NCI-H82 (cell line): ENCODE measurements at regions not wholly inside any gene's neighbourhood (a gene's known extent, or its start where the extent isn't known, plus 50 kb on each side); places are given as distances from the start of the nearest gene placed in this dataset.
"Not testable (repeated sequence)": the region's sequence is repeated elsewhere in the genome, so short reads cannot be mapped to it uniquely, and the experiment has no call there.

Experiments
- DNase-seq: peaks from one replicate; lab custom pipeline; 2025; lab: John Stamatoyannopoulos, UW

DNA sequence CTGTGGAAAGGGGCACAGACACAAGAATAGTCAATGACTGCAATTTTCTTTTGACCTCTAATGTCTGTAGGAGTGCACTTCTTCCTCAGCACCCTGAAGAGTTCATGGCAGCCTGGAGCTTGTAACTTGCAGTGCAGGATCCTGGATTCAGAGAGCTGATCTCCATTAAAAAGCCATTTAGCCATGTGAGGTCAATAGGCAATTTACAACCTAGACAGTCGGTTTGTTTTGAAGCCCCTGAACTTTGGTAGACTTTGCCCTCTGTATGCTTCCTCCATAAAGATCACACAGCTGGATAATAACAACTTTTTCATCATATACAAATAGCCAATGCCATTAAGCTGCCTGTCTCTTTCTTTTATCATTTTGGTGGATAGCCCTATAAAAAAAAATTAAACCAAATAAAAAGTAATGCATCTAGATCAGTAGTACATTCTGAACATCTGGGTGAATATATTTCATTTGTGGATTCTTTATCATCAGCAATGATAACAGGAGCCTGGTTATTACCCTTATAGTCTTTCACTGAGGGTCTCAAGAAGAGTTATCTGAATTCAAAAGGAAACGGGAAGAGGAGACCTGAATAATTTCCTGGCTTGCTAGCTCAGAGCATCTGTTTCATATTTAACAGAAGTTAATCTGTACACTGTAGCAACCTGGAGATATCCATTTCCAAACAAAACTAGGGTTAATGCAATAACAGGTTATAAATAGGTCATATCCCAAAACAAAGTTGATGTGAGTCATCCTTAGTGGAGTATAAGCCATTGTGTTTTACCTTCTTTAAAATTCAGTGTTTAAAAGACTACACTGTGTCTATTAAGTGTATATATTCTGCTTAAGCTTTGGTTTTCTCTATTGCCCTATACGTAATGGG is 193.8 kb upstream of the ACTBL2 start:
- DNase-seq = no peak

DNA sequence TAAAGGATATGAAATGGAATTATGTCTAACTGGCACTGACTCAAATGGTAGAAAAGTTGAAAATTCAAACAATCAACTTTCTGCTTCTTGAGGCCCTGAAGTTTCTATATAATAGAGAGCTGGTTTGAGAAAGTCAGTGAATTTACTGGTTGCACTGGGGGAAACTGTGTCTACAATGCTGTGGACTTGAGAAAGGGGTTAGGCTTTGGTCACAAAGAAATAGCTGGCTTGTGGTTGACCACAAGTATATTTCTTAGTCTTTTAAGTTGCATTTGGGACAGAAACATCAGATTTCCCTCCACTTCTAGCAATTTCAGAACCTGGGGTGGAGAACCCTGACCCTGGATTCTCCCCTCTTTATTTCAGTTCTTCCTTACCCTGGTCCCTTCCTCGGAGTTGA is 192.6 kb upstream of the ACTBL2 start:
- no peak for DNase-seq

DNA sequence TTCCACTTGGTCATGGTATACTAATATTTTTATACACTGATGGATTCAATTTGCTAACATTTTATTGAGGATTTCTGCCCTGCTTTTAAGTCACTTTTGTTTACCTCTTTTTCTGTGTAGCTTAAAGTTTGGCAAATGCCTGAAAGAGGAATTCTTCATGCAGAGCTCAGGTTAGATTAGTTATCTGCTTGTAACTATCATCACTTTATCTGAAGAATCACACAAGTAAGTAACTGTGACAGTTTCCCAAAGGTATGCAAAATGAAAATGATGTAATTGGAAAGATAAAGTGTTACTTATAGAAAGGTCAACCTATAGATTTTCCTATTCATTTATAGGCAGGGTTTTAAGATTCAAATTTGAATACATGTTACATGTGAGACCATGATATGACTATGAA is 188.8 kb upstream of the ACTBL2 start:
- DNase-seq = no peak

DNA sequence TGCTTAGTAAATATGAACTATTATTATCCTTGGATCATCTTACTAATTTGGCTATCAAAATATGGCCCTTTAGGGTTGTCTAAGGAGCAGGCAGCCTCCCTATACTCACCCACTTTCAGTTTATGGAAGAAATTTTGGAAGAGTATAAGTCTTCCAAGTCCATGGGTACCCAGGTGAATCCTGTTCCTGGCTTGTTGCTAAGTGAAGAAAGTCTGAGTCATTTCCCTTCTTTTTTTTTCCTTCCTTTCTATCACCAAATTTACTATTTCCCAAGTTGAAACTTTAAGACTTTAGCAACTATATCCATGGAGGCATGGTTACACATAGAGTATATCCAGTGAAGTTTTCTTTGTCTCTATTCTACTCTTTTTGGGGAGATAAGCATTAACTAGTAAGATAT is 184.0 kb upstream of the ACTBL2 start:
- no peak for DNase-seq

DNA sequence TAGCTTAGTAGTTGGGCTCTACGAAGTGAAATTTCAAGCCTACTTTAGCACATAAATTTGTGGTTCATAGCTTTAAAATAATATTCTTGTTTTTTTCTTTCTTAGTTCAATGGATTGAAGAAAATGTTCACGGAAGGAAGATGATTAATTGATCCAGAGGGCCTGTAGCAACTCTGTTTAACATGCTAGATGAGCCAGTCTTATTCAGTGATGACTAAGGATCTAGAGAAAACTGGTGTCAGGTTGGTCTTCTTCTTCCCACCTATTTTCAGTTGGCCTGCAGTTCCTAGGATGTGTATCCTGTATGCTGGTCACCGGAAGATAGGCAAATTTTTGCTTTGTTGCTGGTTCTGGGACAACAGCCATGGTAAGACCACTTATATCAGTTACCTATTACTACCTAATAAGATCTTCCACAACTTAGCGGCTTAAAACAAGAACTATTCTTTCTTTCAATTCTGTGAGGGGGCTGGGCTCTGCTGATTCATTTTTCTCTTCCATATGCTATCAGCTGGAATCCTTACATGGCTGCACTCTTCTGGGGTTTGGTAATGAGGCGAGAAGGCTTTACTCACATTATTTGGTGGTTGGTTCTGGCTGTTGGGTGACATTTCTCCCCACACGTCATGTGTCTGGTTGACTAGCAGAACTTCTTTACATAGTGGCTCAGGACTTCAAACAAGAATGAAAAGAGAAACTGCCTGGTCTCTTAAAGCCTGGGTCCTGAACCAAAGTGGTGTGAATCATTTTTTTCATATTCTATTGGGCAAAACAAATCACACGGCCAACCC is 182.7 kb upstream of the ACTBL2 start:
- DNase-seq = no peak

DNA sequence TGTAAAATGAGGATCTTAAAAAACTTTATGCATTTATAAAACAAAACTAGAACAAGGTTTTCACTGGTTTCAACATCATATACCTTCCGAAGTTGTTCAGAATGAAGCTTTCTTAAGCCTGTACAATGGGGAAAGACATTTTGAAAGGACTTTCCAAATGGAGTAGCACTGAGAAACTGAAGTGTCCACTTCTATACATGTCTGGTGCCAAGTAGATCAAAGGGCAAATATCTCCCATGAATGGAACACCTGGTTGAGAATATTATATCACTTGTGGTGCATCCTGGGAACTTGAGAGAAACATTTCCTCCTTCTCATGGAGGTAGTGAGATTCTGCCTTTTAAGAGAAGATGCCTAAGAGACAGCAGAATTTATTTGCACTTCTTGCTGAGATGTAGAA is 182.1 kb upstream of the ACTBL2 start:
- no peak for DNase-seq

DNA sequence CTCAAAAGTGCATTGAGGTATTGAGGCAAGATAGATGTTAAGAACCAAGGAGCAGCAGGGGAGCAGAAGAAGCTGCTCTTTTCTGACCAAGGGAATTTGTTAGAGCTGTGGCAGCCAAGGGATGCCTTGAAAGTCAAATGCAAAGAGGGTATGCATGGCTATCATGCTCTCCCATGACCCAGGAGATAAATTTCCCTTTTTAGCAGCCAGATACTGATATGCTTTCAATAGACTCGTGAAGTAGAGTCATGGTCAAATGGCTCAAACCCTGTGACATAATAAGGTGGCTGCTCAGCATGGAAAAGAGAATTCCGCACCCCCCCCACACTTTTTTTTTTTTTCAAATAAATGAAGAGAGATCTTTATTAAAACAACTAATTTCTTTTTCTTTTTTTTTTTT is 180.9 kb upstream of the ACTBL2 start:
- DNase-seq = no peak

DNA sequence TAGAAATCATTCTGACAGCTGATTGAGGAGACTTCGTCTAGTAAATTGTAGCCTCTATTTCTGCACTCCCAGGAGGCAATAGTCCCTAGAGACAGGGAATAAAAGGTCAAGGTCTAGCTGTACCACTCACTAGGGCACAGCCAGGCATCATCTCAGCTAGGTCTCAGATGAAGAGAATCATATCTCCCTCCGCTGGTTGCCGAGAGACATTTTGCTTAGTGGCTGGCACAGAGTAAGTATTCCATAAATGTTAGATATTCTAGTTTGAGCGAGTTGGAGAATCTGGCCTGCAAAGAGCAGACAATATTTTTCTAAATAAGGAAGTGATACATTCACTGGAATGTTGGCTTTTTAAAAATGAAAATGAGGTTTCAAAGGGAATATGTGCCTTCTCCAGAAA is 180.4 kb upstream of the ACTBL2 start:
- no peak for DNase-seq

DNA sequence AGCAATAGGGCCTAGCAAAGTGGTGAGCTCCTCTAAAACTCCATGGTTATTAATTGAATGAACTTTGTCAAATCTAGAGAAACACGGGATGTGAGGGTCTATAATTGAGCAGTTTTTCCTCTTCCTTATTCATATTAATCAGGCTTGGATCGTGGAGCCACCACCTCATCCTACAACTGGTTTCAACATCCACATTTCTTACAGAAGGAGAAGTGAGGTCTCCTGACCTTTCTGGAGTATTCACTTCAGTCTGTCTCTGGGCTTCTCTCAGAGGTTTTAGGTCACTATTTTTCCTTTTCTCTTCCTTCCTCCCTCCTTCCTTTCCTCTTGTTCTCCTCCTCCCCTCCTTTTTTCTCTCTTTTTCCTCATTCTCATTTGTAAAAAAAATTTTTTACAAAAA is 177.3 kb upstream of the ACTBL2 start:
- no peak for DNase-seq

DNA sequence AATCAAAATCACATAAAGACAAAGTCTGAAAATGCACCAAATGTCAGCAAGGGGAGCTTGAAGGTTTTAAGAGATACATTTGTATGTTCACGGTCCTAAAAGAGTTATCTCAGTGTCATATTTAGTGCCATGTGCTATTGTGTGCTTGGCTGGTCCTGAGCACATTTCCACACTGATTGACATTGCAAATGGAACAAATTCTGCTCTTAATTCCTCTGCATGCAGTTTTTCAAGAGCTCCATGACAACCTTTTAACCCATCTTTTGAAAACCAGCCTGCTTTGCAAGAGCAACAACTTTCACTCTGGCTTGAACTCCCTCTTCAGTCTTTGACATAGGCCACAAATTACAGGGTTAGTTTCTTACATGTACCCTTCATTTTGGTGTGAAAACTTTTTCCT is 175.4 kb upstream of the ACTBL2 start:
- no peak for DNase-seq

DNA sequence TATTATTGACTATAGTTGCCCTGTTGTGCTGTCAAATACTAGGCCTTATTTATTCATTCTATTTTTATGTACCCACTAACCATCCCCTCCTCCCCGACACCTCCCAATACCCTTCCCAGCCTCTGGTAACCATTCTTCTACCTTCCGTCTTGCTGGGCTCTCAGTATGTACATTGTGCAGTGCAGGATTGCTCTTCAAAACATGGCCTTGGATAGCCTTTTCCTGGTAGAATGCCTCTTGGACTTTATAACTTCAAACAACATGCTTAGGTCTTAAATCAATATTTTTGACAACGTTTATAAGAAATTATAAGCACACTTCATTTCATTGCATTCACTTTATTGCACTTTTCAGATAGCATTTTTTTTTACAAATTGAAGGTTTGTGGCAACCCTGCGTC is 172.6 kb upstream of the ACTBL2 start:
- DNase-seq = no peak

DNA sequence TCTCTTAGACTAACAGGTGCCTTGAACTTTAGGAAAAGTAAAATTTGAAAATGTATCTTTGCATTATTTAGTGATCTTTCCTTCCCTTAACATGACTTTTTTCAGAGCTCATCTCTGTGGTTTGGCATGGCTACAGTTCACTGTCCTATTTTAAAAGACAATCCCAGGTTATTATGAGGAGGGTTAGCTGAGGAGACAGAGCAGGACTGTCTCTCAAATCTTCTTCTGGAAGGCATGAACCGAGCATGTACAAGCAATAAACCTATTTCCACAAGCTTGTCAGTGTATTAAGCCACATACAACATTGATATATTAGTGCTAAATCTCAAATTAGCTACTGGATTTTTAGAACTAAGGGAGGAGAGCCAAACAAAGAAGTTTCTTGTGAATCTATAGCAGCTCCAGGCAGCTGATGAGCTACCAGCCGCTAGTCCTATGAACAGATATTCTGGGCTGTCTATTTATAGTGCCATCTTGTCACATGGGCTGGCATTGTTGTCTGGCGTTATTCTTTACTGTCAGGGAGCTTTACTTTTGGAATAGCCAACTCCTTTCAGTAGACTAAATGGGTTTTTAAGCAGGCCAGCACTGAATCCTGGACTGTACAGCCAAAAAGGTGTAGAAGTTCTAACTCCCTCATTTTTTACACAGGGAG is 171.2 kb upstream of the ACTBL2 start:
- peak; percentile 0 for DNase-seq

DNA sequence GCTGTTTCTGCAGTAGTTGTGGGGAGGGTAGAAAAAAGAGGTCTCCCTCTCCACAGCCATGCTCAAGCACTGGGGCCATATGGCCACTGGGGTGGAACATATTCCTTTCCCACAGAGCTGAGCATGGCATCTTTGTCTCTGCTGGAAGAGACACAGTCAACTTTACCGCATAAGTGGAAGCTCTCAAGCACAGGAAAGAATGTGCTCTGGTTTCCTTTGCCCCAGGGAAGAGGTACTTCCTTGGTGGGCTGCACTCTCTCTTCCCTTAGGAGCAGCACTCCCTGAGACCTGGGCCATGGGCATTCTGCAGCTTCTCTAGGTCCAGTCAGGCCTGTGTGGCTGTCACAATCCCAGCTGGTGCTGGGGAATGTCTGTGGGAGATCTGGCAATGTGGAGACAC is 168.5 kb upstream of the ACTBL2 start:
- DNase-seq = no peak

DNA sequence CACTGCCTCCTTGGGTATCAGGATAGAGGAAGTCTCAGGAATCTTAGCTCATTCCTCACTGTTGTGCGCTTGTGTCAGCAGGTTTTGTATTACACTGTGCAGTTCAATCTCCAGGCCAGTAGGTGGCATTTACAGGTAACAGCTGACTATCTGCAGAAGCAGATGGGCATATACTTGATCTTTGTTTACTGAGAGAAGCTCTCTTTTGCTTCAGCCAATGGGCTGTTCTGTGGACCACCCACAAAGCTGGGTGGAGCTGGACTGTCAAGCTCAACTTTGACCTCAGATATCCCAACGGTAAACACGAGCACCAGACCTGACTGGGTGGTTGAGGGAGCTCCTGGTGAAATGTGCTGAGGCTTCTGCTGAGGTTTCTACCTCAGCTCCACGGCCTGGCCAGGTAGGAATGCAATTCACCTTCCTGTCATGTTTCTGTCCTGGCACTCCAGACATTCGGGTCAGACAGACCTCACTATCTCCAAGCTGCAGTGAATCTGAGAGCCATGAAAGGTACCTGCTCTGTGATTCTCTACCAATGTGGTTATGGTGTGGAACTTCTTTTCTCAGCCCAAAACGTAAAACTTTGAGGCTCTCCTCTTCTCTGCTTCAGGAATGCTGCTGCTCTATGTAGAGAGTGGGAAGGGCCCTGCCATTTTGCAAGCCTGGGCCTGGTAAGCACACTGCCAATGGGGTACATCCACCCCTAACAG is 167.9 kb upstream of the ACTBL2 start:
- peak; percentile 67 for DNase-seq

DNA sequence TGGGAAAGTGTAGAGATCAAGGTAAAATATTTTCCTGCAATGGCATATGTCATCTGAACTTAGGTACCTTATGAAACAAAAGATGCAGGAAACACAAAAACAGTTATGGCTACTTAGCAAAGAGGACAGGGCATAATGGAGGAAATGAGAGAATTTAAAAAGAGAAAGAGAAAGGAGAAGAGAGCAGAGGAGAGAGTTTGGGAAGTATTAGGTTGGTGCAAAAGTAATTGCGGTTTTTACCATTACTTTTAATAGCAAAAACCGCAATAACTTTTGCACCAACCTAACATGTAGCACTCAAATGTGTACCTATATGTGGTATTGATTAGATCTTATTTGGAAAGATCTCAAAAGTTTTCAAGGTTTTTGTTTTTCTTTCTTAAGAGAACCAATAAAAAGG is 160.1 kb upstream of the ACTBL2 start:
- no peak for DNase-seq

DNA sequence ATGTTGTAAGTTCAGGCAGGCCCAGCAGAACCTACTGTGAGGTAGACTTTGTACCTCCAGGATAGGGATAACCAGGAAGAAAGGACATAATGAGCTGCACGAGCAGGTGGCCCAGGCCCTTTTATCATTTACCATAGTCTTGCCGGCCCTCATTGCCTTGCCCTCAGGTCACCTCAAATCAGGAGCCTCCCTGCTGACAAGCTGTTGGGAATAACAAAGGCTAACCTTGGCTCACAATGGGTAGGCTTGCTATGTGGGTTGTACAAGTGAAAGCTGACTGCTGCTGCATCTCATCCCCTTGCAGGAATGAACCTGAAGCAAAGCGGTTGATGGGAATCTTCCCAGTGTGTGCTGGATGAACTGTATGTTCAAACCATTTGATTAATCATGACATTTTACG is 159.5 kb upstream of the ACTBL2 start:
- no peak for DNase-seq

DNA sequence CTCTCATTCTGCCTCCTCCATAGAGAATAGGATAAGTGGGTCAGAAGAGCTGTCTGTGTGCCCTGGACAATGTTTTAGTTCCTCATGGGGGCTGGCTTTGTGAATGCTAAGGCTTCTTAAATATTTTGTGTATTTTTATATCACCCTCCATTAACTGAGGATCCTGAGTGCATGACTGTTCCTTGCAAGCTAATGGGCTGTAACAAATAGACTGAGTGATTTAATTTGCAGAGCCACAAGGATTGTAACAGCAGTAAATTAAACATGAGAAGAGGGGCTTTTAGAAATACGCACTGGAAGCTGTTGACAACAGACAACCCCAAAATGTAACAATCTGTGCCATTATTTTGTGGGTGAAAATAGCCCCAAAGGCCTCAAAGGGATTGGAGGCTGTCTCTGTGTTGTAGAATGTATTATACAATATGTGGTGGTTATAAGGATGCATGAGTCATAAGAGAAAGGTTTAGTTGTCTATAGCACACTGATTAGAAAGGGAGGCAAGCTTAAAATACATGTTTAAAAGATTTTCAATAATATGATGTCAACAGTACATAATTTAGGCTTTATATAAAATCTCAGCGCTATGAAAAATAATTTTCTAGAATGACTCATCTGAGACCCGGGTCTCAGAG is 152.7 kb upstream of the ACTBL2 start:
- no peak for DNase-seq

DNA sequence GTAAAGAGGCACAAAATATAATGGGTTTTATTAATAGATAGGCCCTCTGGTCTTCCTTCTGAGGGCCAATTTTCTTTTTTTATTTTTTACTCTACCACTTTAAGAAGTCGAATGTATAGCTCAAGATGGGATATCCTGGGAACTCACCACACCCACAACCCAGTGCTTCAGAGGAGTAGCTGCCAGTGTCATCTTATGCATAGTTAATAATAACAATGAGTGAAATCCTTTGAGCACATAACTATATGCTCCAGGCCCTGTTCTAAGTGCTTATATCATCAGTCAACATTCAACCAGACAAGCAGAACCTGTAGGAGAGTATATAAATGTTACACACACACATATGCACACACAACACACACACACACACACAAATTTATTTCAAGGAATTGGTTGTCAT is 150.3 kb upstream of the ACTBL2 start:
- no peak for DNase-seq

DNA sequence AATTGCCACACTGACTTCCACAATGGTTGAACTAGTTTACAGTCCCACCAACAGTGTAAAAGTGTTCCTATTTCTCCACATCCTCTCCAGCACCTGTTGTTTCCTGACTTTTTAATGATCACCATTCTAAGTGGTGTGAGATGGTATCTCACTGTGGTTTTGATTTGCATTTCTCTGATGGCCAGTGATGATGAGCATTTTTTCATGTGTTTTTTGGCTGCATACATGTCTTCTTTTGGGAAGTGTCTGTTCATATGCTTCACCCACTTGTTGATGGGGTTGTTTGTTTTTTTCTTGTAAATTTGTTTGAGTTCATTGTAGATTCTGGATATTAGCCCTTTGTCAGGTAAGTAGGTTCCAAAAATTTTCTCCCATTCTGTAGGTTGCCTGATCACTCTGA is 148.5 kb upstream of the ACTBL2 start:
- not testable (repeated sequence) for DNase-seq

DNA sequence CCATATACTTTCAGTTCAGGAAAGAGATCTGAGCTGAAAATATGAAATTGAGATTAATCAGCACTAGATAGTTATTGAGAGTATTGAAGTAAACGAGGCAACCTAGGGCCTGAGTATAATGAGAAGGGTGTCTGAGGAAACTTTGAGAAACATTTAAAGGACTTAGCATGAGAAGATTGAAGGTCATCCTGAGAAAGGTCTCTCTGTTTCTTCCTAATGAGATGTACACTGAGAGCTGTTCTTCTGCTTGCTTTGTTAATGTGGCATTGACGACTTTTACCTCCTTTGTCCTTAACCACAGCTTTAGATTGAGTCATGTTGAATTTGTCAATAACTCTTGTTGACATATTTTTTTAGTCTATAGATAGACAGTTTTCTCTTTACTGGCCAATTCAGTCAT is 145.1 kb upstream of the ACTBL2 start:
- DNase-seq = no peak

DNA sequence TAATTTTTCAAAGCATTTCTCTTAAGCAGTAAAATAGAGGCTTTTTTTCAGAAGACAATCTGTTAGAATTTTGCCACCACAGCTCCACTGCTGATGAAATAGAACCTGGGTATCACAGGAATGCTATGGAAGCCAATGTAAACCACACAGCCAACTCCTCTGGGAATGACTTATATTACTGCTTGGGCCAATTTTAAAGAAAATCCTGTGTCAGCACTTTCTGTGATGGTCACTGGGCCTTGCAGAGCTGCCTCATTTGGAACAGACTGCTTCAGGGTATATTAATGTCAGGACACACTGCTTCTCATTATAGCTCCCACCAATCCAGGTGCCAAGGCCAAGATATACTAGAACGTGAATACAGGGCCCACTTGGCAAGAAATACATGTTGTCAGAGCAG is 144.1 kb upstream of the ACTBL2 start:
- no peak for DNase-seq

DNA sequence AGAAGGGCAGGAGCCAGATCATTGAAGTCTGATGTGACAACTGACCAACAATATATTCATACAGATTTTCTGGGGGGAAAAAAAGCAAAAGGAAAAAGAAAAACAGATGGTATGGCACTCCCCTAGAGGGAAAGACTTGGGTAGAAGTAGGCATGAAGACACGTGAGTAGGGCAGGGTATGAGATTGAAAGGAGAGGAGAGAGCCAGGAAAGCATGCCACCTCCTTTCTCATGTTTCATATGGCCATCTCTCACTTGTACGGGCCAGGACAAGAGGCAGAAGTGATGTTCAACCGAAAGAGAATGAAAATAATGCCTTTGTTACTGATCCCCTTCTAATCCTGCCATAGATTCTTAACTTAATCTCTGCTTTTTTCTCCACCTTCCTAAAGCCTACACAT is 139.0 kb upstream of the ACTBL2 start:
- no peak for DNase-seq
